Right atrium auricular region (tissue), 2 donors: ENCODE measurements at regions not wholly inside any gene's neighbourhood (a gene's known extent, or its start where the extent isn't known, plus 50 kb on each side); places are given as distances from the start of the nearest gene placed in this dataset.

Experiments used
- DNase-seq: peaks from one replicate; pipeline ENCODE4 v3.0.0-alpha.2; 2019; ENCODE audit warnings: low spot score
- H3K27ac ChIP-seq, 2 donors: fragments of 200-600 bp; sonication (generic); 1 replicate in 1 of 2; 2 replicates in 1 of 2; pipeline ENCODE4 v1.5.1; 2016 to 2019
- H3K27me3 ChIP-seq, 2 donors: fragments of 200-600 bp; sonication (generic); one replicate each; pipeline versions ENCODE4 v1.5.1 to v1.6.0; 2017 to 2019
- H3K36me3 ChIP-seq: fragments of 200-600 bp; sonication (generic); one replicate; pipeline ENCODE4 v1.5.1; 2016
- H3K4me1 ChIP-seq, 2 donors: fragments of 200-600 bp; sonication (generic); one replicate each; pipeline versions ENCODE4 v1.5.1 to v1.6.0; 2017 to 2019
- H3K4me3 ChIP-seq, 2 donors: fragments of 200-600 bp; sonication (generic); 1 replicate in 1 of 2; 2 replicates in 1 of 2; pipeline ENCODE4 v1.5.1; 2017 to 2019; ENCODE audit warnings: mild to moderate bottlenecking in 1 of 2, moderate library complexity in 1 of 2
- H3K9me3 ChIP-seq, 2 donors: fragments of 200-600 bp; sonication (generic); one replicate each; pipeline ENCODE4 v1.5.1; 2019
- CTCF ChIP-seq, 2 donors: fragments of 200-600 bp; sonication (generic); IDR thresholded peaks; one replicate each; pipeline ENCODE4 v1.5.1; 2019; ENCODE audit warnings: antibody characterized with exemption in 2 of 2

DNA sequence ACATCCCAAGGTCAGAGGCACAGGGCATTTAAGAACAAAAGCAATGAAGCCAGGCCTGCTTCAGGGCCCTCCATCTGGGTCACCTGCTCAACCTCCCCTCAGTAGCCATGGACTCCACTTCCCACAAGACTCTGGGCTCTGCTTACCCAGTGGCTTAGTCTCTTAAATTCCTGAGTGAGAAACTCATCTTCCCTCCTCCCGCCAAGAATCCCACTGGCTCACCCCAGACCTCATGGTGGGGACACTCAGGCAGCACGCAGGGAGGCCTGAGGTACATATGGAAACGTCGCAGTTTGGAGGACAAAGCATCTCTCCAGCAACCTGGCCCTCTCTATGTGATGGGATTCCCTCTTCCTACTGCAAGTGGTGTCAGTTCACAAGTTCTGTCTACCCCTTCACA lies 326.7 kb upstream of the CDH5 start:
- no peak for TF ChIP-seq CTCF (IDR thresholded peaks at IDR 0.05)
- Histone ChIP-seq H3K36me3 (no peaks in the 10 kb centered on the region), H3K4me3 (no peak overlapping the region), H3K27me3 (no peaks in the 10 kb centered on the region), H3K4me1 (peaks cover 0 to 24% of the 10 kb centered on the region in 2 donors), H3K27ac (no peak overlapping the region), H3K9me3 (no peaks in the 10 kb centered on the region)
- peak; percentile 34 for DNase-seq

DNA sequence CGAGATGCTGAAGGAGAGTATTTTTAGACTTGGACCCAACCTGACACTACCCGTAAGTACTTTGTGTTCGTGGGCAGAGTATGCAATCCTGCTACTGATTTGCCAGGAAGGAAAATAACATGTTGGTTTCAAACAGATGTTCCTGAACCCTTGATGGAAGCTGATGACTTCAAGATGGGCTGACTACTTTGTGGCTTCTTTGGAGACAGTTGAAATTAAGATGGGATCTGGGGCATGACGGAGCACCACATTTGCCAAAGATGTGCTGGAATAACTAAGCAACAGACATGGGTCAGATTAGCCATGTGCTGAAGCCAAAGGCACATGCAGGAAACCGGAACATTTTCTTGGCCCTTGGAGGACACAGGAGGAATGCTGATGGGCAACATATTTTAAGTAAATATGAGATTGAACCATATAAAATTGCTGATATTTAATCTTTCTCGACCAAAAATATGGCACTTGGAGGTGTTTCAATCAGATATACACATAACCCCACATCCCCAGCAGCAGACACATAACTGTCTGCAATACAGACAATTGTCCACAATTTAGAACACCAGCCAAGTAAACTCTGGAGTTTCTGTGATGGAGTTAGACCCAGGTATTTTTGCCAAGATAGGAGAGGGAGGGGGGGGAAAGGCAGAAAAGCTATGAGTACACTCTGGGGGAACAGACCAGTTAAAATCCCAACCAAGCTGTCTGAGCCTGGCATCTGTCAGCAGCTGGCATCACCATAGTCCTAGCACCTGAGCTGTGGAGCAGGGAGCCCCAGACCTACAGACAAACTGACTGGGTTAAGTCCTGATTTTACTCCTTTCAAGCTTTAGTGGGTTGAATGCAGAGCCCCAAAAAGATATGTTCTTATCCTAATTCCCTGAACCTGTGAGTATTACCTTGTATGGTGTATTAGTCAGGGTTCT lies 329.4 kb upstream of the CDH5 start:
- no peaks in the 10 kb centered on the region for H3K36me3 ChIP-seq
- no peaks in the 10 kb centered on the region for H3K27me3 ChIP-seq
- no peak overlapping the region for H3K4me3 ChIP-seq
- peak; percentile 63 for DNase-seq
- no peaks in the 10 kb centered on the region for H3K9me3 ChIP-seq
- TF ChIP-seq CTCF (IDR thresholded peaks at IDR 0.05): no peak
- peak overlapping the region; percentile 17 to 27 for H3K27ac ChIP-seq
- H3K4me1 ChIP-seq: peaks cover 0 to 24% of the 10 kb centered on the region in 2 donors

GRCh38 chr16:66036184-66036583 lies 330.3 kb upstream of the CDH5 start:
- TF ChIP-seq CTCF (IDR thresholded peaks at IDR 0.05): no peak
- no peaks in the 10 kb centered on the region for H3K27me3 ChIP-seq
- no peak overlapping the region for H3K4me3 ChIP-seq
- no peak for DNase-seq
- no peaks in the 10 kb centered on the region for H3K36me3 ChIP-seq
- H3K9me3 ChIP-seq: no peaks in the 10 kb centered on the region
- H3K4me1 ChIP-seq: peaks cover 0 to 24% of the 10 kb centered on the region in 2 donors
- peak overlapping the region; percentile 4 to 56 for H3K27ac ChIP-seq

DNA sequence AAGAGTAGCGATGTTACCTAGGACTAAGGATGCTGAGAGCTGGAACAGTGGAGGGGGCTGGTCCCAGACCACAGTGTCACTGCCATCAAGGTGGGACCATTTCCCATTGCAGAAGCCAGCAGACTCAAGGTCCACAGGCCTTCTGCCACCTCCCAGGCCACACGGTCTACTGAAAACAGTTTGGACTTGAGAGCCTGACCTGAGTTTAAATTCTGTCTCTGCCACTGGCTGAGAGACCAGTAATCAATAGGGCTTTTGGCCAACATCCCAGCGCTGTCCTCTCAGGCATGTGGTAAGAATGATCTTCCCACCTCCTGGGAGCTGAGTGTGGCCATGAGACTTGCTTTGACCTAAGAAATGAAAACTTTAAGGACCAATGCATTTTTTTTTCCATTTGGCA lies 331.4 kb upstream of the CDH5 start:
- peak overlapping the region; percentile 4 to 56 for H3K27ac ChIP-seq
- no peaks in the 10 kb centered on the region for H3K9me3 ChIP-seq
- H3K27me3 ChIP-seq: no peaks in the 10 kb centered on the region
- no peak overlapping the region for H3K4me3 ChIP-seq
- DNase-seq: peak; percentile 57
- TF ChIP-seq CTCF (IDR thresholded peaks at IDR 0.05): no peak
- peaks cover 0 to 24% of the 10 kb centered on the region in 2 donors for H3K4me1 ChIP-seq
- no peaks in the 10 kb centered on the region for H3K36me3 ChIP-seq

DNA sequence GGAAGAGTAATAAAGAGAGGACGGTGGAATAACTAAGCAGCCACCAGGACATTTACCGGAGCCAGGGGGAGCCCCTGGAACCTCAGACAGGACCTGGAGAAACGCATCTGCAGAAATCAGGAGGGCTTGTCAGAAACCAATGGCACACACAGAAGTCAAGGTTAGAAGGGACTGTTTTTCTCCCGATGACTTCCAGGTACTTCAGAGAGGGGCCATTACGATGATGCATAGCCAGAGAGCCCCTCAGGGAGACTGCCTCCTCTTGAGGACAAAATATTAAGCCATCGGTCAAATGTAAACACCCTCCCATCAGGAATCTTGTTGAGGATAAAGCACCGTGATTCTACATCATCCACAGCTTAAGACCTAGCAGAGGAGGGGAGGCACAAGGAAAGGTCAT lies 333.6 kb upstream of the CDH5 start:
- Histone ChIP-seq H3K27me3 (no peaks in the 10 kb centered on the region), H3K27ac (no peak overlapping the region)

More for the DNA sequence above, 333.6 kb upstream of the CDH5 start:
- Histone ChIP-seq H3K36me3 (no peaks in the 10 kb centered on the region), H3K4me3 (no peak overlapping the region), H3K9me3 (no peaks in the 10 kb centered on the region), H3K4me1 (peaks cover 0 to 24% of the 10 kb centered on the region in 2 donors)
- DNase-seq: peak; percentile 26
- no peak for TF ChIP-seq CTCF (IDR thresholded peaks at IDR 0.05)
